Neutrophil (primary cell): ENCODE measurements at regions not wholly inside any gene's neighbourhood (a gene's known extent, or its start where the extent isn't known, plus 50 kb on each side); places are given as distances from the start of the nearest gene placed in this dataset.

Experiments used
- H3K27ac ChIP-seq: fragments of 200-600 bp; sonication (generic); 2 replicates; pipeline ENCODE4 v1.5.1; 2016; ENCODE audit warnings: mild to moderate bottlenecking, moderate library complexity
- H3K27me3 ChIP-seq: fragments of 200-600 bp; sonication (generic); 2 replicates; pipeline ENCODE4 v1.6.0; 2016; ENCODE audit warnings: mild to moderate bottlenecking
- H3K36me3 ChIP-seq: fragments of 200-600 bp; sonication (generic); 2 replicates; pipeline ENCODE4 v1.5.1; 2017
- H3K4me1 ChIP-seq, 2 experiments: fragments of 200-600 bp in 1 of 2; sonication (generic) in 1 of 2; 1 replicate in 1 of 2; 2 replicates in 1 of 2; pipeline versions ENCODE4 v1.5.1 to v1.6.1; 2013 to 2016; ENCODE audit warnings: low read depth in 1 of 2, low read length in 1 of 2, mild to moderate bottlenecking in 1 of 2, moderate library complexity in 1 of 2; ENCODE audit not compliant: control insufficient read depth in 1 of 2, insufficient read depth in 1 of 2
- H3K4me3 ChIP-seq, 2 experiments: fragments of 200-600 bp in 1 of 2; sonication (generic) in 1 of 2; 1 replicate in 1 of 2; 2 replicates in 1 of 2; pipeline ENCODE4 v1.5.1; 2013 to 2016; ENCODE audit warnings: low read depth in 1 of 2, low read length in 1 of 2, mild to moderate bottlenecking in 1 of 2, moderate library complexity in 1 of 2
- H3K9me3 ChIP-seq: fragments of 200-600 bp; sonication (generic); 2 replicates; pipeline ENCODE4 v1.5.1; 2016
- TF ChIP-seq, protein P1 (sequence below): fragments of 200-600 bp; sonication (generic); IDR thresholded peaks from 2 replicates; pipeline ENCODE4 v1.5.1; 2016; ENCODE audit warnings: antibody characterized with exemption

GRCh38 chr12:65624554-65625086 is 199.7 kb upstream of the HMGA2 start:
- Histone ChIP-seq H3K4me3 (no peak overlapping the region), H3K4me1 (no peaks in the 10 kb centered on the region), H3K36me3 (no peaks in the 10 kb centered on the region), H3K27me3 (peaks cover 42% of the 10 kb centered on the region), H3K27ac (no peak overlapping the region), H3K9me3 (no peaks in the 10 kb centered on the region)
- TF ChIP-seq, protein P1, sequence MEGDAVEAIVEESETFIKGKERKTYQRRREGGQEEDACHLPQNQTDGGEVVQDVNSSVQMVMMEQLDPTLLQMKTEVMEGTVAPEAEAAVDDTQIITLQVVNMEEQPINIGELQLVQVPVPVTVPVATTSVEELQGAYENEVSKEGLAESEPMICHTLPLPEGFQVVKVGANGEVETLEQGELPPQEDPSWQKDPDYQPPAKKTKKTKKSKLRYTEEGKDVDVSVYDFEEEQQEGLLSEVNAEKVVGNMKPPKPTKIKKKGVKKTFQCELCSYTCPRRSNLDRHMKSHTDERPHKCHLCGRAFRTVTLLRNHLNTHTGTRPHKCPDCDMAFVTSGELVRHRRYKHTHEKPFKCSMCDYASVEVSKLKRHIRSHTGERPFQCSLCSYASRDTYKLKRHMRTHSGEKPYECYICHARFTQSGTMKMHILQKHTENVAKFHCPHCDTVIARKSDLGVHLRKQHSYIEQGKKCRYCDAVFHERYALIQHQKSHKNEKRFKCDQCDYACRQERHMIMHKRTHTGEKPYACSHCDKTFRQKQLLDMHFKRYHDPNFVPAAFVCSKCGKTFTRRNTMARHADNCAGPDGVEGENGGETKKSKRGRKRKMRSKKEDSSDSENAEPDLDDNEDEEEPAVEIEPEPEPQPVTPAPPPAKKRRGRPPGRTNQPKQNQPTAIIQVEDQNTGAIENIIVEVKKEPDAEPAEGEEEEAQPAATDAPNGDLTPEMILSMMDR: no peak

GRCh38 chr12:65628061-65628460 is 196.2 kb upstream of the HMGA2 start:
- H3K27ac ChIP-seq: no peak overlapping the region
- H3K27me3 ChIP-seq: peaks cover 21% of the 10 kb centered on the region
- no peaks in the 10 kb centered on the region for H3K4me1 ChIP-seq
- H3K36me3 ChIP-seq: no peaks in the 10 kb centered on the region
- no peaks in the 10 kb centered on the region for H3K9me3 ChIP-seq
- no peak overlapping the region for H3K4me3 ChIP-seq
- TF ChIP-seq, protein P1: no peak

DNA sequence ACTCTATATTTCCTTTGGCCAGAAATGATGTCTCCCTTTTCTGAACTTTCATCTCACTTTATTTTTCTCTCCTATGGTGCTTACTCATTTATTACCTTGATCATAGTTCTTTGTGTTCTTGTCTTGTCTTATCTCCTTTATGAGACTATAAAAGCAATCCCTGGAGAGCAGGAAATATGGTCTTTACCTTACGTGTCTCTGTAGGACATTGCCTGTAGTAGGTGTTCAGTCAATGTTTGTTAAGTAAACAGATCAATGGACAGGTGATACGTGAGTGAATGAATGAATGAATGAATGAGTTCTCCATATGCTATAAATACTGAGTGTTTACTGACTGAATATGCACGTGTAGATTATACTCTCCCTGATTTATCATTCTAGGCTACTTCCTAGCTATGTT is 193.7 kb upstream of the HMGA2 start:
- TF ChIP-seq, protein P1: no peak
- H3K27me3 ChIP-seq: peaks cover 17% of the 10 kb centered on the region
- no peaks in the 10 kb centered on the region for H3K4me1 ChIP-seq
- no peaks in the 10 kb centered on the region for H3K9me3 ChIP-seq
- H3K36me3 ChIP-seq: no peaks in the 10 kb centered on the region
- no peak overlapping the region for H3K27ac ChIP-seq
- H3K4me3 ChIP-seq: no peak overlapping the region

GRCh38 chr12:65631621-65632111 is 192.6 kb upstream of the HMGA2 start:
- no peaks in the 10 kb centered on the region for H3K36me3 ChIP-seq
- TF ChIP-seq, protein P1: no peak
- no peak overlapping the region for H3K27ac ChIP-seq
- H3K4me3 ChIP-seq: no peak overlapping the region
- H3K4me1 ChIP-seq: no peaks in the 10 kb centered on the region
- no peaks in the 10 kb centered on the region for H3K9me3 ChIP-seq
- peaks cover 17% of the 10 kb centered on the region for H3K27me3 ChIP-seq

- TF ChIP-seq, protein P1: no peak
- Histone ChIP-seq H3K4me1 (no peaks in the 10 kb centered on the region), H3K27me3 (peaks cover 17% of the 10 kb centered on the region), H3K4me3 (no peak overlapping the region), H3K36me3 (no peaks in the 10 kb centered on the region), H3K9me3 (no peaks in the 10 kb centered on the region), H3K27ac (no peak overlapping the region)
Observed at GRCh38 chr12:65632131-65632855, 192.0 kb upstream of the HMGA2 start.
